Activated T-cell treated with anti-CD3 and anti-CD28 coated beads, Interleukin-2, amount 50 U/mL, for 1 hour (primary cell): ENCODE measurements at regions not wholly inside any gene's neighbourhood (a gene's known extent, or its start where the extent isn't known, plus 50 kb on each side); places are given as distances from the start of the nearest gene placed in this dataset.
"Not testable (repeated sequence)": the region's sequence is repeated elsewhere in the genome, so short reads cannot be mapped to it uniquely, and the experiment has no call there.

Source experiments
- DNase-seq: peaks from one replicate; pipeline ENCODE4 v3.0.0-alpha.2; 2020

DNA sequence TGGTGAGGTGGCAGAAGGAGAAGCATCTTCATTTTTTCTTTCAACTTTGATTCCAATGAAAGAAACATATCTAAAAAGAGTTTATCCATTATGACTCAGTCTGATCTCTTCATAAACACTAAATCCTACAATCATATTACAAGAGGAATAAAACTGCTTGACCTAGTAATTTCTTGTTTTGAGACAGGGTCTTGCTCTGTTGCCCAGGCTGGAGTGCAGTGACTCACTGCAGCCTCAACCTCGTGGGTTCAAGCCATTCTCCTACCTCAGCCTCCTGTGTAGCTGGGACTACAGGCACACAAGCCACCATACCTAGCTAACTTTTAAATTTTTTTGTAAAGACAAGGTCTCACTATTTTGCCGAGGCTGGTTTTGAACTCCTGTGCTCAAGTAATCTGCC, 147.2 kb downstream of the NDUFA12 start:
- DNase-seq, result no peak

DNA sequence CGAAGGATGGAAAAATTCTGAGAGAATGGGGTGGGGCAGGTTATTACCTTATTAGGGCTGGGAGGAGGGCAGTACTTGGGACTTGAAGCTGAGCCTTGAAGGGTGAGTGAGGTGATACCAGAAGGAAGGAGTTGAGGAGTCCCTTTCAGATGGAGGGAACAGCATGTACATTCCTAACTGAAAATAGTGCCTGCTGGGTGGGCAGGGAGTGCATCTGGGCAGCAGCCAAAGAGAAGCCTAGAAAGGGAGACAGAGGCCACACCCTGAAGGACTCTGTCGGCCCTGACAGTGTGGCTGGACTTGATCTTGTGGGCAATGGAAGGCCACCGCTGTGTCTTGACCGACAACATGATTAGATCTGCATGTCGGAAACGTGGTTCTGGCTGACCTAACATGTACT, 147.6 kb downstream of the NDUFA12 start:
- DNase-seq, result no peak

GRCh38 chr12:94851396-94852028, 152.0 kb downstream of the NDUFA12 start:
- no peak for DNase-seq

- no peak for DNase-seq
Observed at GRCh38 chr12:94849411-94849976, 154.0 kb downstream of the NDUFA12 start.

GRCh38 chr12:94848966-94849365, 154.5 kb downstream of the NDUFA12 start:
- DNase-seq, result no peak

DNA sequence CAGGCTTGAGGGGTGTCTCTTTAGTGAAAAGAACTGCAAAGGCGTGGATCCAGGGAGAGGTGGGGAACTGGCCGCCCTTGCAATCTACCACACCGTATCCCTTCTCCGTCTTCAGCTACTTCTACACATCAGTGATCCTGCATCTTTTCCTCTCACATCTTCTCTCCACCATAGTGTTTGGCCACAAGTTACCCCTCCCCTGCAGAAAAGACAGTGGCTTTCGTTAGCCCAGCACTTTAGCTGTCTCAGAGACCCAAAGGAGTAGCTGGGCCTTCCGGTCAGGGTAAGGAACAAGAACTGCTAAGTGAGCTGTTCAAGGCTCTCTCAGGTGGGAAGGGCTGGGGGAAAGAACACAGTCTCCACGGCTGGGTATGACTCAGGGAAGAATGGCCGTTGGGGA, 158.4 kb downstream of the NDUFA12 start:
- DNase-seq, result no peak

DNA sequence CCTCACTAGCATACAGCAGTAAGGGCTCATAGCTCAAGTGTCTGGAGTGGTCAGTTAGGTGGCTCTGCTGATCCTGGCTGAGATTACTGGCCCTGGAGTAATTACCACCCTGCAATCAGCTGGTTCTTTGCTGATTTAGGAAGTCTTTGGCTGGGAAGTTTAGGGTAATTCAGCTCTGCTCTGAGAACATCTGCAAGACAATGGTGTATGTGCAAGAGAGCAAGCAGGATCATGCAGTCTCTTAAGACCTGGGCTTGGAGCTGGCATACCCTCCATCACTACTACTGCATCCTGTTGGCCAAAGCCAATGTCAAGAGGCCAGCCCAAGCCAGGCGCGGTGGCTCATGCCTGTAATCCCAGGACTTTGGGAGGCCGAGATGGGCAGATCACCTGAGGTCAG, 159.0 kb downstream of the NDUFA12 start:
- no peak for DNase-seq

DNA sequence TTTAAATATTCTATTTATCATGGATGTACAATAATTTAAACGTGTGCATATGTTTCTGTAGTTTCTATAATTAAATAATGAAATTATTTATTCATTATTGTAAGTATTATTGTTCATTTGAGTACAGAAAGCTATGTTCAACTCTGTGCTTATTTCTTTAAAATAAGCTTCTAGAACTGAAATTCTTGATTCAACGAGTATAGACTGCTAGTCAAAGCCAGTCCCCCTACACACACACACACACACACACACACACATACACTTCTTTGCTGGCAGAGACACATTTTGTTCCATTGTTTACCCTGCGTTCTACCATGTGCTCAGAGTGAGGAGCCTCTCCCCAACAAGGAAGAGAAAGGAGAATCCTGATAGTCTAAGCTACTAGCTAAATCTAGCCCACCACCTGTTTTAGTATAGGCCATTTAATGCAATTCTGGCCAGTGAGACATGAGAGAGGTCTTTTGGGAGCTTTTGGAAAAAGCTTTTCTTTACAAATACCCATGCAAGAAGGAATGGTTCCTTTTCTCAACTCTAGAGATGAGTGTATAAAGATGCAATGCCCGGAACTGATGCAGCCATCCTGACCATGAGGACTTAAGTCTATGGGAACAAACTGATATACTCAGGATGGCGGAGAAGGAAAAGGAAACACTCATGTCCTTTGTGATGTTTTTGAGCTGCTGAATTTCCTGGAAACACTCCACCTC, 161.4 kb downstream of the NDUFA12 start:
- DNase-seq, result no peak

GRCh38 chr12:94841177-94841576, 162.3 kb downstream of the NDUFA12 start:
- DNase-seq, result no peak

DNA sequence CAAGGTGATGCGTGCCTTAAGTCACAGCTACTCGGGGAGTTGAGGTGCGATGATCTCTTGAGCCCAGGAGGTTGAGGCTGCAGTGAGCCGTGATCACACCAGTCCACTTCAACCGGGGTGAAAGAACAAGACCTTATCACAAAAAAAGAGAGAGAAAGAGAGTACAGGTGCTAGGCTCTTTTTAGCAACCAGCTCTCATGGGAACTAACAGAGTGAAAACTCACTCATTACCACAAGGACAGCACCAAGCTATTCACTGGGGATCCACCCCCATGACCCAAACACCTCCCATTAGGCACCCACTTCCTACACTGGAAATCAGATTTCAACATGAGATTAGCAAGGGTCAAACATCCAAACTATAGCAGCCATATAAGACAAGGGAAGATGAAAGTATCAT, 164.2 kb downstream of the NDUFA12 start:
- DNase-seq, result no peak

DNA sequence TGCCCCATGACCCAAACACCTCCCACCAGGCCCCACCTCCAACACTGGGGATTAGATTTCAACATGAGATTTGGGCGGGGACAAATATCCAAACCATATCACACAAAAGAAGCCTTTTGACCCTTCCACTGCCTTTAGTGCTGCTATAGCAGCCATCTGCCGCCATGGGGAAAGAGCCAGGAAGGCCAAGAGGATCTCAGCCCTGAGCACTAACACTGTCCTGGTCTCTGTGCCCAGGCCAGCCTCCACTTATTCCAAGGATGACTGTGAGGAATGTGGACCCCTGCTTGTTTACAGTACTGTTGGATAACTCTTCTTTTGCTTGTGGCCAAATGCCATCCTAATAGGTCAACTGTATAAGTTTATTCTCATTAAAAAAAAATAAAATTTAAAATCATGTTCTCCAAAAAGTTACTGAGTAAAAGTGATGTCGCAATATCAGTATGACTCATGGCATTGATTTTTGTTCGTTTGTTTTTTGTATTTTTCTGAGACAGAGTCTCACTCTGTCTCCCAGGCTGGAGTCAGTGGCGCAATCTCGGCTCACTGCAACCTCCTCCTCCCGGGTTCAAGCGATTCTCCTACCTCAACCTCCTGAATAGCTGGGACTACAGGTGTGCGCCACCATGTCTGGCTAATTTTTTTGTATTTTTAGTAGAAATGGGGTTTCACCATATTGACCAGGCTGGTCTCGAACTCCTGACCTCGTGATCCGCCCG, 166.4 kb downstream of the NDUFA12 start:
- DNase-seq, result not testable (repeated sequence)

- DNase-seq, result no peak
Observed at GRCh38 chr12:94834036-94834625, 169.4 kb downstream of the NDUFA12 start.

- no peak for DNase-seq
Observed at GRCh38 chr12:94832780-94833681, 170.5 kb downstream of the NDUFA12 start.

- no peak for DNase-seq
Observed at GRCh38 chr12:94832105-94832504, 171.4 kb downstream of the NDUFA12 start.

DNA sequence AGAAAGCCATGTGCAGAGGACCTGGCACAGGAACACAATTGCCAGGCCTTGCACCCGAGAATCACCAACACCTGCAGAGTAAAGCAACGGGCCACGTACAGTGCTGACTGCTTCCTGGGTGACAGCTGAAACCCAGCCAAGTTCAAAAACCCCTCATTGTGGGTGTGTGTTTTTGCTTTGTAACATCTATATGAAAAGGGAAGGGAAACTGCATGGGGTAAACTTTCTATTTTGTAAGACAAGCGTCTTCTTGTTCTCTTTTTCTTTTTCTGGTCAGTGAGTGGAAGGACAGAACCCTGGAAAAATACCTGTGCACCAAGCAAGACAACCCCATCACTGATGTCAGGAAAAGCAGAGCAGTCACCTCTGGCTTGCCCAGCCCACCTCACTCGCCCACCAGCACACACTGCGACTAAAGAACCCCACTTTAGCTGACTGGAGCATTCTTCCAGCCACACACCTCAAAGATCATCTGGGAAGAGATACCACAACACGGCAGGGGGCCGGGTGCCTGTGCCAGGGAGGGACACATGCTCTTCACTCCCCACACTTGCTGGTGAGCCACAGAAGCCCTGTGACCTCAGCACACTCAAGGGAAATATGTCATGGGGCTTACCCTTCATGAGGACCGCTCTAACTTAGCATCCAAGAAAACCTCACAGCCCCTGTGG, 172.3 kb downstream of the NDUFA12 start:
- DNase-seq, result no peak

DNA sequence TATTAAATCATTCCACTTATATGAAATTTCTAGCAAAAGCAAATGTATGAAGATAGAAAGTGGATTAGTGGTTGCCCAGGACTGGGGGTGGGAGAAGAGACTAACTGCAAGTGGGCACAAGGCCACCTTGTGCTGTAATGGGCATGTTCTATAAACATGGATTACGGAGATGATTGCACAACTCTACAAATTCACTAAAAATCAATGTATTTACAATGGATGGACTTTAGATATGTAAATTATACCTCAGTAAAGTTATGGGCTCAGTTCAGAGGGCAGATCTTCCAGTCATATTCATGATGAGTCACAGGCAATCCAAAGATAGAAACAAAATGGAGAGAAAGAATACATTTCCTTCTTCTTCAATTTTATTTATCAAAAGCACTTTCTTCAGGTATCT, 173.9 kb downstream of the NDUFA12 start:
- DNase-seq, result no peak

DNA sequence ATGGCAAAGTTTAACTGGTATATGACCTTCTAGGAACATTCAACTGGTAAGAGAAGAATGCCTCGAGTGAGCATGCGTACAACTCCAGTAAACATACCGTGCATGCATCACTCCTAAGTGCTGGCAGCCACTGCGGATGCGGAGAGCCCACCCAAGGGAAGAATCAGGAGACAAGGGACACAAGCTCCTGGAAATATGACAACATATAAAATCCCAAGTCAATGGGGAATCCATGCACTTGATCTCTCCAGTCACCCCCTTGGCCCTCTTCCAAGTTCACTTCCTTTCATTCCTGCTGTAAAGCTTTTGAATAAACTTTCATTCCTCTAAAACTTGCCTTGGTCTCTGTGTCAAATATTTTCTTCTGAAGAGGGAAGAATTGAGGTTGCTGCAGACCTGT, 168.7 kb upstream of the TMCC3 start:
- no peak for DNase-seq

DNA sequence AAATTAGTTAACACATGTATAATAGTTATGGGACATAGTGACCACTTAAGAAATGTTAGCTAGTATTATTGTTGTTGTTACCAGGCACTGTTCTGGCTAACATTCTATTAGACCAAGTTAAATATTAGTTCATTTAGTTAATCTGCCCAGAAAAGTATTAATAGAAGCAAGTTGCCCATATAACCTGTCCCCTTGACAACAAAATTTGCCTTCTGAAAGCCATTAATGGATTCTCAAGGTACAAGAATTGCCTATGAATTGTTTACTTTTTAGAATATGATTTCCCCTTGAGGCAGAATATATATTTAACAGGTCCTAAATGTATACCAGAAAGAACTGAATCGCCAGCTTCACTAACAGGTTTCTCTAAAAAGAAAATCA, 167.3 kb upstream of the TMCC3 start:
- no peak for DNase-seq

DNA sequence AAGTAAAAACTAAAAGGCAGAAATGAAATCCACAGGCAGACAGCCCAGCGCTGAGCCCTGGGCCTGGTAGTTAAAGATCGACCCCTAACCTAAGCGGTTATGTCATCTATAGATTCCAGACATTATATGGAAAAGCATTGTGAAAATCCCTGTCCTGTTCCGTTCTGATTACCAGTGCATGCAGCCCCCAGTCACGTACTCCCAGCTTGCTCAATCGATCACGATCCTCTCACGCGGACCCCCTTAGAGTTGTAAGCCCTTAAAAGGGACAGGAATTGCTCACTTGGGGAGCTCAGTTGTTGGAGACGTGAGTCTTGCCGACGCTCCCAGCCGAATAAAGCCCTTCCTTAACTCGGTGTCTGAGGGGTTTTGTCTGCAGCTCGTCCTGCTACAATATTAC, 166.8 kb upstream of the TMCC3 start:
- DNase-seq, result not testable (repeated sequence)

DNA sequence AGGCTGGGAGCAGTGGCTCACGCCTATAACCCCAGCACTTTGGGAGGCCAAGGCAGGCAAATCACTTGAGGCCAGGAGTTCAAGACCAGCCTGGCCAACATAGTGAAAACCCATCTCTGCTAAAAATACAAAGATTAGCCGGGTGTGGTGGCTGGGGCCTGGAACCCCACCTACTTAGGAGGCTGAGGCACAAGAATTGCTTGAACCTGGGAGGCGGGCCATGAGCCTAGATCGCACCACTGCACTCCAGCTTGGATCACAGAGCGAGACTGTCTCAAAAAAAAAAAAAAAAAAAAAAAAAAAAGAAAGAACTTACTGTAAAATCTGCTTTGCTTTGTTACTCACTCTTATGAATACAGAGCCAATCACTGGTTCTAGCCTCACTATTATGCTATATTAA, 166.4 kb upstream of the TMCC3 start:
- DNase-seq, result not testable (repeated sequence)

DNA sequence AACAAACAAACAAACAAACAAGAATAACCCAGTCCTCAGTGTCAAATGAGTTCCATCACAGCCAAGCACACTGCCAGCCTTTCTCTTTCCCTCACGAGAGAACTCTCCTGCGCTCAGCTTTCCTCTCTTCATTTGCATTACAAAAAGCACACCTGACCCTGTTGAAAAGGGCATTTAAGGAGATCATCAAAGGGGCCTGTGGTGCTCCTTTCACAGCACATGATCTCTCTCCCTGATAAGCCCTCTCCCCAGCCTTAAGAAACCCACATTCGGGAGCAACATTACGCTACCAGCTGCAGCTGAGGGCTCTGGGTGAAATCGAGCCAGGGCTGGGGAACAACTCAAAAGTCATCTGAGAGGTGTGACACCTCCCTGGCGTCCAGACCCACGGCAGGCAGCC, 165.6 kb upstream of the TMCC3 start:
- DNase-seq, result no peak

DNA sequence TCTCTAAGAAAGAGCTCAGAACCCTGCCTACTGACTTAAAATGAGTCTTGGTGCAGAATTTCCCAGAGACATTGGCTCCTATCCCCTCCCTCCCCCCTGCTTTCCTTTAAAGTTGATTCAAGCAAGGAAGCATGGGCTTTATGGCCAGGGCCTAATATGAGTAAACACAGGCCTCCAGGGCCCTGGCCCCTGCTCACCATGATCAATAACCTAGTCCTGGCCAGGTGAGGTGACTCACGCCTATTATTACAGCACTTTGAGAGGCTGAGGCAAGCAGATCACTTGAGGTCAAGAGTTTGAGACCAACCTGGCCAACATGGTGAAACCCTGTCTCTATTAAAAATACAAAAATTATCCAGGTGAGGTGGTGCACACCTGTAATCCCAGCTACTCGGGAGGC, 165.1 kb upstream of the TMCC3 start:
- no peak for DNase-seq
